ENCODE measurements at regions not wholly inside any gene's neighbourhood (a gene's known extent, or its start where the extent isn't known, plus 50 kb on each side); places are given as distances from the start of the nearest gene placed in this dataset.

DNA sequence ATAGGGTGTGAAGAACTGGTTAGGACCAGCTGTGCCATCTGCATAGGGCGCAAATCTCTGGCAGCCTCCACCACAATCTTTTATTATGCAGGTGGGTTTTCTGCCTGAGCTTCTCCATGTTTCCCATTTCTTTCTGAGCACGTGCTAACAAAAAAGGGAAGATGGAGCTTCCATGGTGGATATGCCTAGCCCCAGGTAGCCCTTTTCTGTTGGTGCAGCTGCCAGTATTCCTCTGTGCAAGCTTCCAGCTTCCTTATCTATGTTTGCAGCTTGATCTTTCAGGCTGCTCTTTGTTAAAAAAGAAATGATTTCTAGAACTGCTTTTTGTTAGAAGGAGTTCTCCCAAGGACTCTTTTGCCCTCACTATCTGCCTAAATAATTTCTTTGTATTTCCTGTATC, 95.0 kb upstream of the EPB41L4A start:
- TF ChIP-seq POLR2A (IDR thresholded peaks at IDR 0.05; ENCODE audit: low read length) (no peak), GATA1 (IDR thresholded peaks at IDR 0.05; ENCODE audit: low read depth, low read length) (no peak)

Data from erythroblast (primary cell).